H1 (cell line): ENCODE measurements at regions not wholly inside any gene's neighbourhood (a gene's known extent, or its start where the extent isn't known, plus 50 kb on each side); places are given as distances from the start of the nearest gene placed in this dataset.

Experiments used
- TAF7 ChIP-seq: optimal IDR thresholded peaks from 2 replicates; pipeline ENCODE3; 2011; ENCODE audit warnings: low read depth, mild to moderate bottlenecking, inconsistent platforms, low read length, moderate library complexity, borderline replicate concordance

GRCh38 chr18:14943486-14943885, 195.5 kb downstream of the ANKRD30B start (continued):
- TF ChIP-seq TAF7 = no peak
